Dendritic cell treated with granulocyte-macrophage colony-stimulating factor and Interleukin-4, amounts not matched to agents 40 ng/mL and 50 ng/mL, for 4 days (primary cell): ENCODE measurements at regions not wholly inside any gene's neighbourhood (a gene's known extent, or its start where the extent isn't known, plus 50 kb on each side); places are given as distances from the start of the nearest gene placed in this dataset.
A peak's percentile ranks its signal among the peaks of the same experiment; 100 is the strongest.
"Not testable (repeated sequence)": the region's sequence is repeated elsewhere in the genome, so short reads cannot be mapped to it uniquely, and the experiment has no call there.

ENCODE experiments used
- H3K27ac Mint-ChIP-seq: one replicate; pipeline ENCODE4 v1.8.0; 2022; ENCODE audit warnings: mild to moderate bottlenecking, mixed read lengths
- H3K27me3 Mint-ChIP-seq: one replicate; pipeline ENCODE4 v1.8.0; 2022; ENCODE audit warnings: mild to moderate bottlenecking, mixed read lengths
- H3K36me3 Mint-ChIP-seq: one replicate; pipeline ENCODE4 v1.8.0; 2022; ENCODE audit warnings: low read depth, mixed read lengths
- H3K4me1 Mint-ChIP-seq: one replicate; pipeline ENCODE4 v1.8.0; 2022; ENCODE audit warnings: low read depth, mixed read lengths
- H3K4me3 Mint-ChIP-seq: one replicate; pipeline ENCODE4 v1.8.0; 2022; ENCODE audit warnings: mild to moderate bottlenecking, moderate library complexity, mixed read lengths
- H3K9me3 Mint-ChIP-seq: one replicate; pipeline ENCODE4 v1.8.0; 2022; ENCODE audit warnings: mixed read lengths
- intact Hi-C: fragments of 100-400 bp; cut with micrococcal nuclease; formaldehyde crosslinking; loops from one replicate; pipeline ENCODE4 v1.15.0; 2022

DNA sequence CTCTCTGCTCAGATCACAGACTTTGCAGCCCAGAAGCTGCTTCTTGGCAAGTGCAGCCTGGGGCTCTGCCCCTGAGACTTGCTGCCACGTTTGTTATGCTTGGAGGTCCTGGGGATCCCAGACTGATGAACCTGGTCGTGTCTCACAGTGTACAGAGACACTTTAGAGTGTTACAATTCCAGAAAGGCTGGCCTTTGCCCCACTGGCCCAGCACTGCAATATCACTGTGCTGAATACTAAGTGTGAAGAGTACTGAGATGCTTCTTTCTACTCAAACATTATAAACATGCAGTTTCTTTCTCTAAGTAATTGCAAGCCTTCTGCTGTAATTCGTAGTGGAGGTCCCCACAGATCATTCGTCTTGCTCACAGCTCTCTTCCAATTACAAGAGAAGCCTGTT, 133.2 kb downstream of the MAP3K21 start:
- no peaks in the 10 kb centered on the region for H3K27me3 Mint-ChIP-seq
- H3K4me3 Mint-ChIP-seq: no peak overlapping the region
- intact Hi-C loops: no loop called here
- H3K9me3 Mint-ChIP-seq: no peaks in the 10 kb centered on the region
- H3K4me1 Mint-ChIP-seq: no peaks in the 10 kb centered on the region
- no peak overlapping the region for H3K27ac Mint-ChIP-seq
- H3K36me3 Mint-ChIP-seq: no peaks in the 10 kb centered on the region

DNA sequence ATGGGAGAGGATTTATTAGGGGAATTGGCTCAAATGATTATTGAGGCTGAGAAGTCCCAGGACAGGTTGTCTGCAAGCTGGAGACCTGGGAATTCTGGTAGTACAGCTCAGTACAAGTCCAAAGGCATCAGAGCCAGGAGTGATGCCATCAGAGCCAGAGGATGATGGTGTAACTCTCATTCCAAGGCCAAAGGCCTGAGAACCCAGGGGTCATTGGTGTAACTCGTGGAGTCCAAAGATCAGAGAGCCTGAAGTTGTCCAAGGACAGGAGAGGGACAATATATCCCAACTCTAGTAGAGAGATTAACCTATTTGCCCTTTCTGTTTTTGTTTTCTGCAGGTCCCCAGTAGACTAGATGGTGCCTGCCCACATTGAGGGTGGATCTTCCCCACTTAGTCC, 134.3 kb downstream of the MAP3K21 start:
- no peaks in the 10 kb centered on the region for H3K4me1 Mint-ChIP-seq
- intact Hi-C loops: no loop called here
- no peak overlapping the region for H3K4me3 Mint-ChIP-seq
- H3K27ac Mint-ChIP-seq: no peak overlapping the region
- H3K36me3 Mint-ChIP-seq: no peaks in the 10 kb centered on the region
- no peaks in the 10 kb centered on the region for H3K9me3 Mint-ChIP-seq
- no peaks in the 10 kb centered on the region for H3K27me3 Mint-ChIP-seq

DNA sequence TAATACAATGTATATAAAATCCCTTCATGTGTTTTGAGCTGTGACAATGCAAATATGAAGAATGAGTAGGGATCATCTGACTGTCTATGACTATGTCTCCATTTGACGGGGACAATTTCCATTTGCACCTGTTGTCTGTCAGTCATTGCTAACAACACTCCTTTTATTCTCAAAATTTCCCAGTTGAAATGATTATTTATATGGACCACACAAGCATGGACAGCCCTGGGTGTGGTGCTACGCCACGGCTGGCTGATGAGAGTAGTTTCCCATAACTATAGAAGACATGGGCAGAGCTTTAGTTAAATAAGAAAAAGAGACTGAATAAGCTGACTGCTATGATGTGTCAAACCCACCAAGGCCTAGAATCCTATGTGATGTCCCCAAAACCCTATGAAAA, 135.8 kb downstream of the MAP3K21 start:
- Mint-ChIP-seq H3K9me3 (no peaks in the 10 kb centered on the region), H3K36me3 (no peaks in the 10 kb centered on the region), H3K4me1 (no peaks in the 10 kb centered on the region), H3K4me3 (no peak overlapping the region), H3K27ac (no peak overlapping the region), H3K27me3 (no peaks in the 10 kb centered on the region)
- intact Hi-C loops: no loop called here

DNA sequence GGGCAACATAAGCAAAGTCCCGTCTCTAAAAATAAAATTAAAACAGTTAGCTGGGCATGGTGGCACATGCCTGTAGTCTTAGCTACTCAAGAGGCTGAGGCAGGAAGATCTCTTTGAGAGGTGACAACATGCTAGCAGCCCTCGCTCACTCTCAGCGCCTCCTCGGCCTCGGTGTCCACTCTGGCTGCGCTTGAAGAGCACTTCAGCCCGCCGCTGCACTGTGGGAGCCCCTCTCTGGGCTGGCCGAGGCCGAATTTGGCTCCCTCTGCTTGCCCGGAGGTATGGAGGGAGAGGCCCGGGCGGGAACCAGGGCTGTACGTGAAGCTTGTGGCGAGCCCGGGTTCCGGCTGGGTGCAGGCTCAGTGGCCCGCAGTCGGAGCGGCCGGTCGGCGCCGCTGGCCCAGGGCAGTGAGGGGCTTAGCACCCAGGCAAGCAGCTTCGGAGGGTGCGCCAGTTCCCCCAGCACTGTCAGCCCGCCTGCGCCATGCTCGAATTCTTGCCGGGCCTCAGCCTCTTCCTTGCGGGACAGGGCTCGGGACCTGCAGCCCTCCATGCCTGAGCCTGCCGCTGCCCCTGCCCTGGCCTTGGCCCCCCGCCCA, 138.3 kb downstream of the MAP3K21 start:
- Mint-ChIP-seq H3K4me3 (no peak overlapping the region), H3K9me3 (no peaks in the 10 kb centered on the region), H3K27ac (no peak overlapping the region), H3K4me1 (no peaks in the 10 kb centered on the region), H3K36me3 (no peaks in the 10 kb centered on the region), H3K27me3 (no peaks in the 10 kb centered on the region)
- intact Hi-C loops: no loop called here

DNA sequence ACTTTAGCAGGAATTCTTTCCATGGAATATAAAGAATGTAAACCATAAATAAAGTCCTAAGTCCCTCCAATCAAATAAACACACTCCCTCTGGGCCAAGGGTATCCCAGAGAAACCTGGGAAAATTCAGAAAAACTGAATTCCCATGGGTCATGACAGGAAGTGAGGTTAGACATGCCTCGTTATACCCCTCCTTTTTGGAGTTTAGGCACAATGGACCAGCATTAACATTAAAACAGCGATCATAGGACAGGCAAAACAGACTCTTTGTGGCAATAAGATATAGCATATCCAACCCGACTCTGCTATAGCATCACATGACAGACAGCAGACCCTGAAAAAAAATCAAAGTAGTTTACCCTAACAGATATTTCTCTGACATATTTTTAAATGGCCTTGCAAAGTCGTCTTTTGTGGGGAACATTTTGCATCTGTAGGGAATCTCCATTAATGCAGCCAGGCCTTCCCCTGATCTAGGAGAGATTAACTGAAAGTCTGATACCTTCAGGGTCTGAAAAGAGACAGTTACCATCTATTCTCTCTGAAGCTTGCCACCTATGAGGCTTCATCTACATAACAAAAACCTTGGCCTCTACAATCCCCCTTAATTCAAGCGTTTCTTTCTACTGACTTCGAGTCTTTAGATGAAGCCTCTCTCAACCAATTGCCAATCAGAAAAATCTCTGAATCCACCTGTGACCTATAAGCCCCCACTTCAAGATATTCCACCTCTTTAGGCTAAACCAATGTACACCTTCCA, 143.0 kb upstream of the KCNK1 start:
- Mint-ChIP-seq H3K27ac (no peak overlapping the region), H3K9me3 (peaks cover 18% of the 10 kb centered on the region), H3K4me1 (peaks cover 4% of the 10 kb centered on the region), H3K4me3 (no peak overlapping the region), H3K36me3 (no peaks in the 10 kb centered on the region), H3K27me3 (peaks cover 8% of the 10 kb centered on the region)
- intact Hi-C loops: no loop called here

DNA sequence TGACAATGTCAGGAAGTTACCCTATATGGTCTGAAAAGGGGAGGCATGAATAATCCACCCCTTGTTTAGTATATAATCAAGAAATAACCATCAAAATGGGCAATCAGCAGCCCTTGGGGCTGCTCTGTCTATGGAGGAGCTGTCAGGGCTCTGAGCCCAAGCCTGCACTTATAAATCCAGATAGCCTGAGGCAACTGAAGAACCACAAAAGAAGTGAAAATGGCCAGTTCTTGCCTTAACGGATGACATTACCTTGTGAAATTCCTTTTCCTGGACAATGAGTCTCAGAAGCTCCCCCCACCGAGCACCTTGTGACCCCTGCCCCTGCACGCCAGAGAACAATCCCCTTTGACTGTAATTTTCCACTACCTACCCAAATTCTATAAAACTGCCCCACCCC, 142.1 kb upstream of the KCNK1 start:
- peaks cover 18% of the 10 kb centered on the region for H3K9me3 Mint-ChIP-seq
- H3K36me3 Mint-ChIP-seq, H3K4me3 Mint-ChIP-seq, H3K27ac Mint-ChIP-seq, H3K4me1 Mint-ChIP-seq, H3K27me3 Mint-ChIP-seq, intact Hi-C loops: not testable (repeated sequence)

DNA sequence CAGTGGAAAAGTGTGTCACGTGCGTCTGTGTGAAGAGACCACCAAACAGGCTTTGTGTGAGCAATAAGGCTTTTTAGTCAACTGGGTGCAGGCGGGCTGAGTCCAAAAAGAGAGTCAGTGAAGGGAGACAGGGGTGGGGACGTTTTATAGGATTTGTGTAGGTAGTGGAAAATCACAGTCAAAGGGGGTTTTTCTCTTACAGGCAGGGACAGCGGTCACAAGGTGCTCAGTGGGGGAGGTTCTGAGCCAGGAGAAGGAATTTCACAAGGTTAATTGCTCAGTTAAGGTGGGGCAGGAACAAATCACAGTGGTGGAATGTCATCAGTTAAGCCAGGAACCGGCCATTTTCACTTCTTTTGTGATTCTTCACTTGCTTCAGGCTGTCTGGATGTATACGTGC, 141.1 kb upstream of the KCNK1 start:
- H3K4me1 Mint-ChIP-seq: peaks cover 17% of the 10 kb centered on the region
- H3K9me3 Mint-ChIP-seq: peaks cover 27% of the 10 kb centered on the region
- H3K4me3 Mint-ChIP-seq, intact Hi-C loops, H3K27me3 Mint-ChIP-seq, H3K27ac Mint-ChIP-seq, H3K36me3 Mint-ChIP-seq: not testable (repeated sequence)

DNA sequence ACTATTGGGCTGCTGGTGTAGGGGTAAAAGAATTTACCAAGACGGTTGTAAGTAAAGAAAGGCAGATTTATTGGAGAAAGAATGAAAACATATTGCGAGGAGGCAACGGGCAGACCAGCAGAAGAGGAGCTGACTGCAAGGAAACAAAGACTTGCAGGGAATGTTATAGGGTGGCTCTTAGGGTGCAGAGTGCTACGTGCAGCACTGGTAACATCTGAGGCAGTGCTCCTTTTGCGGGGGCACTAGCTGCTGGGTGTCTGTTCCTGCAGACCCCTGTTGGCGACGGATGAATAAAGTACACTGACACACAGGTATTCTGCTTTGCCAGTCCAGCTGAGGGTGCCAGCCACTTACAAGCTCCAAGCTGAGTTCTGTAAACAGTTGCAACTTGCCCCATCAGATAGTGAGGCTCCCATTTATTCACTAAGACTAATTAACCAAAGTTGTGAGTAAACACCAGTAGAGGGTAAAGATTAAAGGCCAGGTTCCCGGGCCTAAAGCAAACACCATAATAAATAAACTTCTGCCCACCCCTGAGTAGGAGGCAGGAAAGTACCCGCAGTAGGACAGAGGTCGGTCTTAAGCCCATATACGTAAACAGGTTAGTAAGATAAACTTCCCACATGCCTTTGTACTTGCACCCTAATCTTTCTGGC, 140.2 kb upstream of the KCNK1 start:
- Mint-ChIP-seq H3K4me1 (peaks cover 17% of the 10 kb centered on the region), H3K27ac (no peak overlapping the region), H3K9me3 (peaks cover 34% of the 10 kb centered on the region), H3K36me3 (no peaks in the 10 kb centered on the region), H3K27me3 (peaks cover 10% of the 10 kb centered on the region), H3K4me3 (no peak overlapping the region)
- intact Hi-C loops: no loop called here

DNA sequence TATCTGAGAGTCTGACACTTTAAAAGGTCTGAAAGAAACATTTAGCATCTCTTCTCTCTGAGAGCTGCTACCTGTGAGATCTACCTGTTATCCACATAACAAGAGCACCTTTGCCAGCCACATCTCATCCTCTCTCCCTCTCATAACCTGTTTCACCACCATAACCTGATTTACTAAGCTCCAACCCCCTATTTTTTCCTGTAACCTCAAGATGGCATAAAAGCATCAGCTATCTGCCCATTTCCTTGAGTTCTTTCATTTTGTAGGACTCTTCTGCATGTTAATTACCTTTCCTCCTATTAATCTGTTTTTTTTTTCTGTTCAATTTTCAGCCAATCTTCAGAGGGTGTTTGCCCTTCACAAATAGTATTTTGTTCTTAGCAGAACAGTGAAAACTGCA, 136.5 kb upstream of the KCNK1 start:
- intact Hi-C loops: loop anchor here (5.0 kb wide), 1 partner anchor 35 kb away; no protein-coding TSS in a partner anchor
- no peak overlapping the region for H3K4me3 Mint-ChIP-seq
- no peaks in the 10 kb centered on the region for H3K36me3 Mint-ChIP-seq
- H3K27me3 Mint-ChIP-seq: peaks cover 8% of the 10 kb centered on the region
- H3K9me3 Mint-ChIP-seq: peaks cover 20% of the 10 kb centered on the region
- H3K27ac Mint-ChIP-seq: peak overlapping the region; percentile 48
- H3K4me1 Mint-ChIP-seq: peaks cover 34% of the 10 kb centered on the region

DNA sequence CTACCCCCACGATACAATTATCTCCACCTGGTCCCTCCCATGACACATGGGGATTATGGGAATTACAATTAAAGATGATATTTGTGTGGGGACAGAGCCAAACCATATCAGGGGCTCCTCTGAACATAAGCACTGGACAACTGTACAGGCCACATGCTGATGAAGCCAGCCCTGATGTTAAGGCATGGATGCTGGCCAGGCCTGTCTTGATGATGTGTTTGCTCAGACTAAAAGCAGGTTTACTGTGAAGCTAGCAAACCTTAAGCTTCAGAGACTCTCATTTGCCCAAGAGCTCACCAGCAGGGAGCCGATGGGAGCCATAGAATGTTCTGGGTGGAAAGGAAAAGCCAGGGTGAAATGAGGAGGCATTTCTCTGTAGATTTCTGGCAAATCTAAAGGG, 135.3 kb upstream of the KCNK1 start:
- Mint-ChIP-seq H3K4me1 (peaks cover 29% of the 10 kb centered on the region), H3K36me3 (no peaks in the 10 kb centered on the region), H3K27ac (no peak overlapping the region), H3K9me3 (peaks cover 23% of the 10 kb centered on the region), H3K27me3 (peaks cover 7% of the 10 kb centered on the region), H3K4me3 (no peak overlapping the region)
- intact Hi-C loops: loop anchor here (5.0 kb wide), 1 partner anchor 34 kb away; no protein-coding TSS in a partner anchor

DNA sequence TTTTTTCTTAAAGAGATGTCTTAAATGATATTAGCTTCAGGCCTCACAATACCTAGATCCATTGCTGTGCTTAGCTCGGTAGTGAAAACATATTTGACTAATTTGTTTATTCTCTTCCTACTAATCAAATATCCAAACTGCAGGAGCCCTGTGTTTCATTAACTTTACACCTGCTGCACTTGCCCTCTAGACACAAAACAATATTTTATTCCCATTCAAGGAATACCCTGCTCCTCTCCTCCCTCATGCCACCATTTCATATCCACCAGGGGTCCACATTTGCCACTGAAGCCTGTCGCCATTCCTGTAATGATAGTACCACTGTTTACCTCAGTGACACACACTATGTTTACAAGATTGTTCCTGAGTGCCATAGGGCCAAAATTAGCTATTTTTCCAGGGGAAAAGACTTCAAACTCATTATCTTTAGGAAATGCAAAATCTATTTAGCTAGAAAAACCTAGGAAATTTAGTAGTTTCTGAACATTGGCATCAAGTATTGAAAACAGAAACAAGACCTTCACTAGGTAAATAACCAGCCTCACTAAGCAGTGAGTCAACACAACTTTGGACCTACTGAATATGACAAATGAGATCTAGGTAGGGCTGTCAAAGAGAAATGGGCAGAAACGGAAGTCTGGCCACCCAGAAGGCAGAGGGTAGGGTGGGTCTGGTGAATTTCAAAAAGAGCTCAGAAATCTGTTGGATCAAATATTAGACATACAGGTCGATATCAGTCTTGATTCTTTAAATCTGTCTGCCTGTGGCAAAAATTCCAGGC, 134.6 kb upstream of the KCNK1 start:
- Mint-ChIP-seq H3K4me3 (no peak overlapping the region), H3K27me3 (peaks cover 9% of the 10 kb centered on the region), H3K4me1 (peaks cover 29% of the 10 kb centered on the region), H3K27ac (no peak overlapping the region), H3K36me3 (no peaks in the 10 kb centered on the region), H3K9me3 (peaks cover 29% of the 10 kb centered on the region)
- intact Hi-C loops: loop anchor here (5.0 kb wide), 1 partner anchor 33 kb away; no protein-coding TSS in a partner anchor

DNA sequence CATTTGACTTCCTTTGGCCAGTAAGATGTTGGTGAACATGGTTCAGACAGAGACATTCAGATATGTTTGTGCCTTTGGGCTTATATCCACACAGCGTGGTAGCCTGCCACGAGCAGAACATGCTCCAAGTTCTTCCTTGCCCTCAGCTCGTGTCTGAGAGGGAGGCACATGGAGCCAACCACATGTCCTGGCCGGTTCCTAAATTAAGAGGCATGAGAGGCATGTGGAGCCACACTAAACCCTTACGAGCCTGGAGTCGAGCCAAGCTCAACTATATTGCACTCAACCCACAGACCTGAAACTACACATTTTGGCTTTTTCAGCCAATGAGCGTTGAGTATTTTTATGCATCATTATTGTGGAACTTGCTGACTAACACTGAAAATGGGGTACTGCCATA, 133.7 kb upstream of the KCNK1 start:
- Mint-ChIP-seq H3K36me3 (no peaks in the 10 kb centered on the region), H3K4me3 (no peak overlapping the region), H3K9me3 (peaks cover 33% of the 10 kb centered on the region), H3K4me1 (peaks cover 31% of the 10 kb centered on the region), H3K27me3 (peaks cover 10% of the 10 kb centered on the region), H3K27ac (peak overlapping the region; percentile 43)
- intact Hi-C loops: no loop called here

DNA sequence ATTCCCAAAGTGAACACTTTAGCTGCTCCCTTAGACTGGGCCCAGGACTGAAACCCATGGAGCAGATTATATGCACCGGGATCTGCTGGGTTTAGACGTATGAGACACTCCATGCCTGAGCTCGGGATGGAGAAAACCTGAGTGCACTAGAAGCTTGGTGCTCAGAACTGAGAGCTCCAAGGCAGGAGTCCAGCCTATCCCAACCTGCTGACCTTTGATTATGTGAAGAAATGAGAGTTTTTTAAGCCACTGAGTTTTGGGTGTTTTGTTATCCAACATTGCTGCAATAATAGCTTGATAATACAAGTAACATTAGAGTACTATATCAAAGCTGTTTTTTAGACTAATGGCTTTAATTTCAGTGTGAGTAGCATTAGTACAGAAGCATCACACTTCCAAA, 131.5 kb upstream of the KCNK1 start:
- Mint-ChIP-seq H3K9me3 (peaks cover 27% of the 10 kb centered on the region), H3K27me3 (peaks cover 11% of the 10 kb centered on the region), H3K4me3 (no peak overlapping the region), H3K4me1 (peaks cover 26% of the 10 kb centered on the region), H3K27ac (no peak overlapping the region), H3K36me3 (no peaks in the 10 kb centered on the region)
- intact Hi-C loops: no loop called here

DNA sequence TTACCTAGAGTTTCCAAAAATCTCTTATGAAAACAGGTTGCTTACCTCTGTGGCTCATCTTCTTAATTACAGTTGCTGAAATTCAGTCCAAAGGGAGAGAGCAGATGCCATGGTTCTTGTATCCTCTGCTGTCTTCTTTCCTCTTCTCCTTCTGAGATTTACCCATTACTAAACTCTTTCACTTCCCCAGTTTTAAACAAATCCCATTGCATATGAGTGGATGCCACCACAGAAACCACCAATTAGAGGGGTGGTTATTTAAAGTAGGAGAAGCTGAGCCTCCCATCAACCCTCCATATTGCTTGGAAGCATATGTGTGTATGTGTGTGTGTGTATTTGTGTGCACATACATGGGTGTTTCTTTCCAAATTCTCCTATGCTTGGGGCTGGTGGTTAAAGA, 128.5 kb upstream of the KCNK1 start:
- Mint-ChIP-seq H3K27me3 (peaks cover 11% of the 10 kb centered on the region), H3K4me3 (no peak overlapping the region), H3K27ac (no peak overlapping the region), H3K9me3 (peaks cover 26% of the 10 kb centered on the region), H3K36me3 (no peaks in the 10 kb centered on the region), H3K4me1 (peaks cover 21% of the 10 kb centered on the region)
- intact Hi-C loops: no loop called here
